Endothelial cell of umbilical vein (primary cell): ENCODE measurements at regions not wholly inside any gene's neighbourhood (a gene's known extent, or its start where the extent isn't known, plus 50 kb on each side); places are given as distances from the start of the nearest gene placed in this dataset.

Experiments
- EZH2 ChIP-seq: IDR thresholded peaks from 2 replicates; pipeline ENCODE4 v1.6.1; 2012; ENCODE audit warnings: borderline replicate concordance, low read depth, mild to moderate bottlenecking, moderate library complexity, low read length, inconsistent platforms; ENCODE audit not compliant: severe bottlenecking
- GATA2 ChIP-seq: IDR thresholded peaks from 2 replicates; pipeline ENCODE4 v1.7.0; 2011; ENCODE audit warnings: low read depth, mild to moderate bottlenecking, moderate library complexity, mixed read lengths, low read length; ENCODE audit not compliant: insufficient read length, insufficient read depth
- JUN ChIP-seq: IDR thresholded peaks from 2 replicates; pipeline ENCODE4 v1.6.1; 2011; ENCODE audit warnings: borderline replicate concordance, low read depth; ENCODE audit not compliant: insufficient read length, insufficient read depth
- POLR2A ChIP-seq: IDR thresholded peaks from 2 replicates; pipeline ENCODE4 v1.6.1; 2012; ENCODE audit warnings: low read depth, mild to moderate bottlenecking, control low read depth, low read length
- POLR2AphosphoS5 ChIP-seq: IDR thresholded peaks from 2 replicates; pipeline ENCODE4 v1.6.1; 2012; ENCODE audit warnings: low read depth, mild to moderate bottlenecking, control low read depth, low read length, moderate library complexity; ENCODE audit not compliant: insufficient read depth
- TF ChIP-seq, protein P1 (sequence below), 2 donors: IDR thresholded peaks; 1 replicate in 1 of 2; 2 replicates in 1 of 2; pipeline ENCODE4 v1.5.1; 2011; ENCODE audit warnings: low read length in 2 of 2, mild to moderate bottlenecking in 2 of 2, moderate library complexity in 2 of 2, control low read depth in 1 of 2, inconsistent platforms in 1 of 2, low read depth in 1 of 2; ENCODE audit not compliant: insufficient read depth in 1 of 2; ENCODE audit errors: extremely low read depth in 1 of 2

DNA sequence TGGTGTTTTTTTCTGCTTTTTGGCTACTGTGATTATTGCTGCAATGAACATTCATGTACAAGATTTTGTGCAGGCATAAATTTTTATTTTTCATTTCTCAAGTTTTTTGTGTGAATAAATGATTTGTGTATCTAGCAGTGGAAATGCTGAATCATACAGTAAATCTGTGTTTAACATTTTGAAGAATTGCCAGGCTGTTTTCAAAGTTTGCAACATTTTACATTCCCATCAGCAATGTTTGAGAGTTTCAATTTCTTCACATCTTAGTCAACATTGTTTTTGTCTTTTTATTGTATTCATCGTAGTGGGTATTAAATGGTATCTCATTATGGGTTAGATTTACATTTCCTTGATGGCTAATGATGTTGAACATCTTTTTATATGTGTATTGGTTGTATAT, 98.8 kb upstream of the RBMS1 start:
- TF ChIP-seq, protein P1, sequence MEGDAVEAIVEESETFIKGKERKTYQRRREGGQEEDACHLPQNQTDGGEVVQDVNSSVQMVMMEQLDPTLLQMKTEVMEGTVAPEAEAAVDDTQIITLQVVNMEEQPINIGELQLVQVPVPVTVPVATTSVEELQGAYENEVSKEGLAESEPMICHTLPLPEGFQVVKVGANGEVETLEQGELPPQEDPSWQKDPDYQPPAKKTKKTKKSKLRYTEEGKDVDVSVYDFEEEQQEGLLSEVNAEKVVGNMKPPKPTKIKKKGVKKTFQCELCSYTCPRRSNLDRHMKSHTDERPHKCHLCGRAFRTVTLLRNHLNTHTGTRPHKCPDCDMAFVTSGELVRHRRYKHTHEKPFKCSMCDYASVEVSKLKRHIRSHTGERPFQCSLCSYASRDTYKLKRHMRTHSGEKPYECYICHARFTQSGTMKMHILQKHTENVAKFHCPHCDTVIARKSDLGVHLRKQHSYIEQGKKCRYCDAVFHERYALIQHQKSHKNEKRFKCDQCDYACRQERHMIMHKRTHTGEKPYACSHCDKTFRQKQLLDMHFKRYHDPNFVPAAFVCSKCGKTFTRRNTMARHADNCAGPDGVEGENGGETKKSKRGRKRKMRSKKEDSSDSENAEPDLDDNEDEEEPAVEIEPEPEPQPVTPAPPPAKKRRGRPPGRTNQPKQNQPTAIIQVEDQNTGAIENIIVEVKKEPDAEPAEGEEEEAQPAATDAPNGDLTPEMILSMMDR (IDR thresholded peaks at IDR 0.05; ENCODE audit: extremely low read depth in 1 of 2, insufficient read depth in 1 of 2, low read depth in 1 of 2, low read length in 2 of 2): no peak
- no peak for TF ChIP-seq EZH2
- TF ChIP-seq POLR2A: no peak
- TF ChIP-seq POLR2AphosphoS5: no peak
- TF ChIP-seq JUN: no peak
- TF ChIP-seq GATA2: no peak
